Astrocyte (in vitro differentiated cells and primary cell): ENCODE measurements at regions not wholly inside any gene's neighbourhood (a gene's known extent, or its start where the extent isn't known, plus 50 kb on each side); places are given as distances from the start of the nearest gene placed in this dataset.

ENCODE experiments used
- DNase-seq: peaks from one replicate; pipeline ENCODE4 v3.0.0-alpha.2; 2010; ENCODE audit warnings: low read depth
- FAIRE-seq: peaks from 2 replicates; lab custom pipeline; 2011; peaks lifted over from hg19 to GRCh38; lab: Jason Lieb, UNC
- H2AFZ ChIP-seq: 2 replicates; pipeline ENCODE4 v1.6.0; 2012; ENCODE audit warnings: low read depth, low read length, inconsistent platforms
- H3K27ac ChIP-seq: 2 replicates; pipeline ENCODE4 v1.5.1; 2011; ENCODE audit warnings: low read depth, low read length, inconsistent platforms
- H3K27me3 ChIP-seq: 2 replicates; pipeline ENCODE4 v1.6.0; 2011; ENCODE audit warnings: low read length, inconsistent platforms; ENCODE audit not compliant: insufficient read depth
- H3K36me3 ChIP-seq: 2 replicates; pipeline ENCODE4 v1.5.1; 2011; ENCODE audit warnings: low read length, inconsistent platforms; ENCODE audit not compliant: insufficient read depth
- H3K4me1 ChIP-seq: 2 replicates; pipeline ENCODE4 v1.5.1; 2011; ENCODE audit warnings: low read length, inconsistent platforms; ENCODE audit not compliant: insufficient read depth
- H3K4me2 ChIP-seq: 2 replicates; pipeline ENCODE4 v1.6.0; 2012; ENCODE audit warnings: low read length, inconsistent platforms
- H3K4me3 ChIP-seq: 2 replicates; pipeline ENCODE4 v1.5.1; 2011; ENCODE audit warnings: low read depth, mild to moderate bottlenecking, low read length, inconsistent platforms; ENCODE audit not compliant: insufficient read depth
- H3K79me2 ChIP-seq: 2 replicates; pipeline ENCODE4 v1.6.0; 2012; ENCODE audit warnings: mild to moderate bottlenecking, low read length, inconsistent platforms; ENCODE audit not compliant: insufficient read depth
- H3K9ac ChIP-seq: 2 replicates; pipeline ENCODE4 v1.6.0; 2012; ENCODE audit warnings: mild to moderate bottlenecking, low read length, inconsistent platforms
- H3K9me3 ChIP-seq: 2 replicates; pipeline ENCODE4 v1.5.1; 2012; ENCODE audit warnings: low read depth, mild to moderate bottlenecking, low read length, inconsistent platforms; ENCODE audit not compliant: insufficient read depth
- H4K20me1 ChIP-seq: 2 replicates; pipeline ENCODE4 v1.6.0; 2012; ENCODE audit warnings: low read length, inconsistent platforms; ENCODE audit not compliant: insufficient read depth
- H3K27ac Mint-ChIP-seq: one replicate; pipeline ENCODE4 v1.8.0; 2021; ENCODE audit warnings: mild to moderate bottlenecking, mixed read lengths; ENCODE audit not compliant: unreplicated experiment
- H3K27me3 Mint-ChIP-seq: one replicate; pipeline ENCODE4 v1.8.0; 2021; ENCODE audit warnings: low read depth, mixed read lengths; ENCODE audit not compliant: unreplicated experiment
- H3K36me3 Mint-ChIP-seq: one replicate; pipeline ENCODE4 v1.8.0; 2021; ENCODE audit warnings: low read depth, mixed read lengths; ENCODE audit not compliant: unreplicated experiment
- H3K4me1 Mint-ChIP-seq: one replicate; pipeline ENCODE4 v1.8.0; 2021; ENCODE audit warnings: low read depth, mixed read lengths; ENCODE audit not compliant: unreplicated experiment
- H3K4me3 Mint-ChIP-seq: one replicate; pipeline ENCODE4 v1.8.0; 2021; ENCODE audit warnings: mild to moderate bottlenecking, moderate library complexity, mixed read lengths; ENCODE audit not compliant: unreplicated experiment
- H3K9me3 Mint-ChIP-seq: one replicate; pipeline ENCODE4 v1.8.0; 2021; ENCODE audit warnings: mild to moderate bottlenecking, mixed read lengths; ENCODE audit not compliant: unreplicated experiment
- CTCF ChIP-seq: IDR thresholded peaks from 2 replicates; pipeline ENCODE4 v1.5.1; 2011; ENCODE audit warnings: low read depth, mild to moderate bottlenecking, inconsistent platforms, low read length, moderate library complexity; ENCODE audit not compliant: insufficient read depth
- EZH2 ChIP-seq: IDR thresholded peaks from 2 replicates; pipeline ENCODE4 v1.6.1; 2012; ENCODE audit warnings: mild to moderate bottlenecking, low read length, inconsistent platforms; ENCODE audit not compliant: insufficient read depth

GRCh38 chr1:201746156-201746555, 82.8 kb upstream of the IPO9 start:
- H3K27me3 Mint-ChIP-seq = no peaks in the 10 kb centered on the region

GRCh38 chr1:201747261-201747660, 81.7 kb upstream of the IPO9 start:
- DNase-seq (no peak), FAIRE-seq (no peak)
- Histone ChIP-seq H4K20me1 (peaks cover 26% of the 10 kb centered on the region), H3K27ac (peak overlapping the region; percentile 94), H3K9me3 (no peaks in the 10 kb centered on the region), H3K79me2 (peaks cover 88% of the 10 kb centered on the region), H3K4me1 (peaks cover 75% of the 10 kb centered on the region), H3K4me2 (peak overlapping the region; percentile 42), H3K4me3 (no peak overlapping the region), H2AFZ (no peak overlapping the region), H3K9ac (peak overlapping the region; percentile 54), H3K36me3 (peaks cover 16% of the 10 kb centered on the region), H3K27me3 (no peaks in the 10 kb centered on the region)
- Mint-ChIP-seq H3K4me3 (no peak overlapping the region), H3K27ac (peak overlapping the region; percentile 99), H3K9me3 (no peaks in the 10 kb centered on the region), H3K4me1 (peaks cover 71% of the 10 kb centered on the region), H3K36me3 (peaks cover 8% of the 10 kb centered on the region), H3K27me3 (no peaks in the 10 kb centered on the region)
- TF ChIP-seq CTCF (no peak), EZH2 (no peak)

More at GRCh38 chr1:201746156-201746555, 82.8 kb upstream of the IPO9 start:
- Histone ChIP-seq H3K36me3 (peaks cover 16% of the 10 kb centered on the region), H3K27me3 (no peaks in the 10 kb centered on the region), H3K4me2 (no peak overlapping the region), H3K79me2 (peaks cover 88% of the 10 kb centered on the region), H2AFZ (no peak overlapping the region), H3K9ac (no peak overlapping the region), H3K4me3 (no peak overlapping the region), H3K27ac (no peak overlapping the region), H3K9me3 (no peaks in the 10 kb centered on the region), H3K4me1 (peaks cover 74% of the 10 kb centered on the region), H4K20me1 (peaks cover 38% of the 10 kb centered on the region)
- DNase-seq (no peak), FAIRE-seq (no peak)
- Mint-ChIP-seq H3K4me3 (no peak overlapping the region), H3K36me3 (peaks cover 8% of the 10 kb centered on the region), H3K27ac (no peak overlapping the region), H3K4me1 (peaks cover 66% of the 10 kb centered on the region), H3K9me3 (no peaks in the 10 kb centered on the region)
- TF ChIP-seq CTCF (no peak), EZH2 (no peak)

GRCh38 chr1:201748335-201748734, 80.6 kb upstream of the IPO9 start:
- peak overlapping the region; percentile 99 for H3K27ac Mint-ChIP-seq
- H2AFZ ChIP-seq = no peak overlapping the region
- no peaks in the 10 kb centered on the region for H3K9me3 ChIP-seq
- no peaks in the 10 kb centered on the region for H3K9me3 Mint-ChIP-seq
- no peak overlapping the region for H3K4me3 ChIP-seq
- DNase-seq (peak; percentile 98), FAIRE-seq (peak; percentile 96)
- TF ChIP-seq EZH2 (no peak), CTCF (no peak)
- no peaks in the 10 kb centered on the region for H3K27me3 Mint-ChIP-seq
- peaks cover 77% of the 10 kb centered on the region for H3K4me1 Mint-ChIP-seq
- peaks cover 5% of the 10 kb centered on the region for H3K36me3 Mint-ChIP-seq
- peaks cover 16% of the 10 kb centered on the region for H4K20me1 ChIP-seq
- peak overlapping the region; percentile 4 for H3K4me3 Mint-ChIP-seq
- peaks cover 78% of the 10 kb centered on the region for H3K4me1 ChIP-seq
- peak overlapping the region; percentile 69 for H3K9ac ChIP-seq
- peaks cover 8% of the 10 kb centered on the region for H3K36me3 ChIP-seq
- peak overlapping the region; percentile 94 for H3K27ac ChIP-seq
- peak overlapping the region; percentile 42 for H3K4me2 ChIP-seq
- H3K79me2 ChIP-seq = peaks cover 88% of the 10 kb centered on the region
- no peaks in the 10 kb centered on the region for H3K27me3 ChIP-seq
